Smooth muscle cell (in vitro differentiated cells): ENCODE measurements at regions not wholly inside any gene's neighbourhood (a gene's known extent, or its start where the extent isn't known, plus 50 kb on each side); places are given as distances from the start of the nearest gene placed in this dataset.
"Not testable (repeated sequence)": the region's sequence is repeated elsewhere in the genome, so short reads cannot be mapped to it uniquely, and the experiment has no call there.

ENCODE experiments used
- DNase-seq: peaks from one replicate; lab custom pipeline; 2025; ENCODE audit not compliant: unreplicated experiment; lab: John Stamatoyannopoulos, UW
- H2AFZ ChIP-seq: fragments of 200-600 bp; sonication (generic); 2 replicates; pipeline ENCODE4 v1.6.0; 2016; ENCODE audit warnings: antibody characterized with exemption, low read depth, mild to moderate bottlenecking
- H3F3A ChIP-seq: fragments of 200-600 bp; sonication (generic); 2 replicates; pipeline ENCODE4 v1.6.0; 2017; ENCODE audit warnings: antibody characterized with exemption, low read depth
- H3K27ac ChIP-seq: fragments of 200-600 bp; sonication (generic); 2 replicates; pipeline ENCODE4 v1.5.1; 2016; ENCODE audit warnings: low read depth, mild to moderate bottlenecking
- H3K27me3 ChIP-seq: fragments of 200-600 bp; sonication (generic); 2 replicates; pipeline ENCODE4 v1.6.1; 2016; ENCODE audit warnings: low read depth, mild to moderate bottlenecking
- H3K36me3 ChIP-seq: fragments of 200-600 bp; sonication (generic); 2 replicates; pipeline ENCODE4 v1.5.1; 2016; ENCODE audit warnings: low read depth
- H3K4me1 ChIP-seq: fragments of 200-600 bp; sonication (generic); 2 replicates; pipeline ENCODE4 v1.5.1; 2016; ENCODE audit warnings: low read depth
- H3K4me2 ChIP-seq: fragments of 200-600 bp; sonication (generic); 2 replicates; pipeline ENCODE4 v1.6.0; 2016; ENCODE audit warnings: mild to moderate bottlenecking
- H3K4me3 ChIP-seq: fragments of 200-600 bp; sonication (generic); 2 replicates; pipeline ENCODE4 v1.5.1; 2016; ENCODE audit warnings: mild to moderate bottlenecking
- H3K79me2 ChIP-seq: fragments of 200-600 bp; sonication (generic); 2 replicates; pipeline ENCODE4 v1.6.0; 2016; ENCODE audit warnings: low read depth, mild to moderate bottlenecking
- H3K9ac ChIP-seq: fragments of 200-600 bp; sonication (generic); 2 replicates; pipeline ENCODE4 v1.6.0; 2016; ENCODE audit warnings: low read depth
- H3K9me3 ChIP-seq: fragments of 200-600 bp; sonication (generic); replicated peaks from 2 replicates; pipeline ENCODE4 v1.5.1; 2016; ENCODE audit warnings: low read depth
- H4K20me1 ChIP-seq: fragments of 200-600 bp; sonication (generic); 2 replicates; pipeline ENCODE4 v1.6.0; 2016; ENCODE audit warnings: low read depth
- CTCF ChIP-seq: fragments of 200-600 bp; sonication (generic); IDR thresholded peaks from 2 replicates; pipeline ENCODE4 v1.5.1; 2017; ENCODE audit warnings: borderline replicate concordance, mild to moderate bottlenecking, antibody characterized with exemption; ENCODE audit not compliant: insufficient read depth, poor library complexity, severe bottlenecking
- WGBS: methylation state at CpG from one replicate; pipeline ENCODE4 v1.1.7; 2016; ENCODE audit warnings: low lambda C conversion rate; 5-methylcytosine and 5-hydroxymethylcytosine counted together

DNA sequence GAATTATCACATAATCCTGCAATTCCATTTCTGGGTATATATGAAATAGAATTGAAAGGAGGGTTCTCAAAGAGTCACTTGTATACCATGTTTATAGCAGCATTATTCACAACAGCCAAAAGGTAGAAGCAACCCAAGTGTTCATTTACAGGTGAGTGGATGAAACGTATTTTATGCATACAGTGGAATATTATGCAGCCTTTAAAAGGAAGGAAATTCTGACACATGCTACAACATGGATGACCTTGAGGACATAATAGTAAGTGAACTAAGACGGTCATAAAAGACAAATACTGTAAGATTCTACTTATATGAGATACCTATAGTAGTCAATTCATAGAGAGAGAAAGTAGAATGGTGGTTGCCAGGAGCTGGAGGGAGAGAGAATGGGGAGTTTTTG lies 110.8 kb upstream of the LIPC start:
- H3K27ac ChIP-seq = no peak overlapping the region
- no peaks in the 10 kb centered on the region for H3K9me3 ChIP-seq
- H2AFZ ChIP-seq = no peak overlapping the region
- no peaks in the 10 kb centered on the region for H3K4me1 ChIP-seq
- no peak overlapping the region for H3K4me3 ChIP-seq
- H4K20me1 ChIP-seq = no peaks in the 10 kb centered on the region
- no peaks in the 10 kb centered on the region for H3K36me3 ChIP-seq
- 97% methylated on average over 2 of the region's 2 CpGs for WGBS
- no peak overlapping the region for H3K9ac ChIP-seq
- no peak for TF ChIP-seq CTCF
- H3F3A ChIP-seq = no peaks in the 10 kb centered on the region
- no peaks in the 10 kb centered on the region for H3K27me3 ChIP-seq
- H3K4me2 ChIP-seq = no peak overlapping the region
- no peak for DNase-seq
- H3K79me2 ChIP-seq = no peaks in the 10 kb centered on the region

DNA sequence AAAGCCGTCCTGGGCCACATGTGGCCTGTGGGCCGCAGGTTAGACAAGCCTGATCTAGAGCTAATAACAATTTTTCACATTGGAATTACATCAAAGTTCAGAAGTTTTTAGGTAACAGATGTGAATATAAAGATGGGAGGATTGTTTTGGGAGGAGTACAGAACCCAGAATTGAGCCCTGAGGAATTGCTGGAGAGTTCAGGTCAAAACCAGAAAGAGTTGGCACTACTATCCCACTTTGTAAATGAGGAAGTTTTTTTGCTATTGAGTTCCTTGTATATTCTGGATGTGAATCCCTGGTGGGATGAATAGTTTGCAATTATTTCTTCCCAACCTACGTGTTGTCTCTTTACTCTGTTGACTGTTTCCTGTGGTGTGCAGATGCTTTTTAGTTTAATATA lies 109.5 kb upstream of the LIPC start:
- Histone ChIP-seq H4K20me1 (no peaks in the 10 kb centered on the region), H3K4me1 (no peaks in the 10 kb centered on the region), H3K9ac (no peak overlapping the region), H3K36me3 (no peaks in the 10 kb centered on the region), H3K4me3 (no peak overlapping the region), H3K4me2 (no peak overlapping the region), H3F3A (no peaks in the 10 kb centered on the region), H3K27ac (no peak overlapping the region), H3K27me3 (no peaks in the 10 kb centered on the region), H3K9me3 (no peaks in the 10 kb centered on the region), H2AFZ (no peak overlapping the region), H3K79me2 (no peaks in the 10 kb centered on the region)
- no peak for DNase-seq
- 94% methylated on average over 3 of the region's 3 CpGs for WGBS
- TF ChIP-seq CTCF = no peak

- H3K4me2 ChIP-seq, H2AFZ ChIP-seq, H4K20me1 ChIP-seq, H3K9ac ChIP-seq, H3K27me3 ChIP-seq, DNase-seq, H3K79me2 ChIP-seq, H3K4me3 ChIP-seq, H3K36me3 ChIP-seq, H3F3A ChIP-seq, H3K4me1 ChIP-seq, H3K9me3 ChIP-seq, H3K27ac ChIP-seq: not testable (repeated sequence)
- 8% methylated on average over 1 of the region's 1 CpG for WGBS
Observed at GRCh38 chr15:58323321-58323720, 108.5 kb upstream of the LIPC start.

- H3K27me3 ChIP-seq = no peaks in the 10 kb centered on the region
- no peak for DNase-seq
- H2AFZ ChIP-seq = no peak overlapping the region
- no peaks in the 10 kb centered on the region for H3K36me3 ChIP-seq
- no peak for TF ChIP-seq CTCF
- H3K79me2 ChIP-seq = no peaks in the 10 kb centered on the region
- no peaks in the 10 kb centered on the region for H3K9me3 ChIP-seq
- H3K27ac ChIP-seq = no peak overlapping the region
- H3F3A ChIP-seq = no peaks in the 10 kb centered on the region
- no peak overlapping the region for H3K4me2 ChIP-seq
- H3K4me3 ChIP-seq = no peak overlapping the region
- H4K20me1 ChIP-seq = no peaks in the 10 kb centered on the region
- H3K4me1 ChIP-seq = no peaks in the 10 kb centered on the region
- H3K9ac ChIP-seq = no peak overlapping the region
Observed at GRCh38 chr15:58324533-58324932, 107.3 kb upstream of the LIPC start.
